Breast epithelium (tissue), 4 donors: ENCODE measurements at regions not wholly inside any gene's neighbourhood (a gene's known extent, or its start where the extent isn't known, plus 50 kb on each side); places are given as distances from the start of the nearest gene placed in this dataset.

ENCODE experiments used
- DNase-seq, 2 donors: peaks; one replicate each; pipeline ENCODE4 v3.0.0-alpha.2; 2019; ENCODE audit warnings: low spot score in 2 of 2
- H3K27ac ChIP-seq, 2 donors: fragments of 200-600 bp; sonication (generic) in 1 of 2; one replicate each; pipeline ENCODE4 v1.5.1; 2016 to 2019; ENCODE audit warnings: mild to moderate bottlenecking in 1 of 2
- H3K27me3 ChIP-seq, 2 donors: fragments of 200-600 bp; sonication (generic) in 1 of 2; one replicate each; pipeline versions ENCODE4 v1.5.1 to v1.6.0; 2017 to 2019; ENCODE audit warnings: control low read depth in 1 of 2, mild to moderate bottlenecking in 1 of 2
- H3K36me3 ChIP-seq: fragments of 200-600 bp; one replicate; pipeline ENCODE4 v1.5.1; 2019
- H3K4me1 ChIP-seq, 2 donors: fragments of 200-600 bp; sonication (generic); one replicate each; pipeline ENCODE4 v1.5.1; 2016 to 2019; ENCODE audit warnings: control low read depth in 1 of 2
- H3K4me3 ChIP-seq, 3 donors: fragments of 200-600 bp; sonication (generic); 1 replicate in 2 of 3; 2 replicates in 1 of 3; pipeline ENCODE4 v1.5.1; 2016 to 2019; ENCODE audit warnings: mild to moderate bottlenecking in 3 of 3, moderate library complexity in 2 of 3
- H3K9me3 ChIP-seq, 2 donors: fragments of 200-600 bp; sonication (generic) in 1 of 2; one replicate each; pipeline ENCODE4 v1.5.1; 2016 to 2019; ENCODE audit warnings: control low read depth in 1 of 2
- CTCF ChIP-seq, 3 donors: fragments of 450-650 bp; IDR thresholded peaks; one replicate each; pipeline ENCODE4 v1.5.1; 2016 to 2017; ENCODE audit warnings: antibody characterized with exemption in 3 of 3, mild to moderate bottlenecking in 3 of 3, moderate library complexity in 3 of 3
- POLR2A ChIP-seq: fragments of 450-650 bp; IDR thresholded peaks from one replicate; pipeline ENCODE4 v1.6.1; 2016; ENCODE audit warnings: antibody characterized with exemption, mild to moderate bottlenecking, moderate library complexity
- POLR2AphosphoS5 ChIP-seq, 3 donors: sonication (generic); formaldehyde crosslinking; IDR thresholded peaks; one replicate each; pipeline ENCODE4 v1.6.1; 2017; ENCODE audit warnings: antibody characterized with exemption in 3 of 3
- intact Hi-C: fragments of 100-400 bp; cut with DNase I; formaldehyde crosslinking; loops from one replicate; pipeline ENCODE4 v1.15.1; 2023; ENCODE audit warnings: low total_unique reads

- DNase-seq: no peak
- intact Hi-C loops: no loop called here
- no peaks in the 10 kb centered on the region for H3K36me3 ChIP-seq
- no peak overlapping the region for H3K4me3 ChIP-seq
- peaks cover 12 to 60% of the 10 kb centered on the region in 2 donors for H3K9me3 ChIP-seq
- peaks cover 0 to 15% of the 10 kb centered on the region in 2 donors for H3K27me3 ChIP-seq
- TF ChIP-seq POLR2AphosphoS5 (IDR thresholded peaks at IDR 0.05): no peak
- no peak for TF ChIP-seq POLR2A
- TF ChIP-seq CTCF (IDR thresholded peaks at IDR 0.05): no peak
- no peak overlapping the region for H3K27ac ChIP-seq
- no peaks in the 10 kb centered on the region for H3K4me1 ChIP-seq
These were observed 171.5 kb upstream of the DIPK2B start for GRCh38 chrX:45372151-45372550.

GRCh38 chrX:45368705-45369104, 168.0 kb upstream of the DIPK2B start:
- Histone ChIP-seq H3K4me1 (no peaks in the 10 kb centered on the region), H3K9me3 (peaks cover 12 to 57% of the 10 kb centered on the region in 2 donors), H3K27me3 (peaks cover 0 to 26% of the 10 kb centered on the region in 2 donors), H3K4me3 (no peak overlapping the region), H3K36me3 (no peaks in the 10 kb centered on the region), H3K27ac (no peak overlapping the region)
- intact Hi-C loops: no loop called here
- TF ChIP-seq CTCF (IDR thresholded peaks at IDR 0.05) (no peak), POLR2A (no peak), POLR2AphosphoS5 (IDR thresholded peaks at IDR 0.05) (no peak)
- no peak for DNase-seq

- TF ChIP-seq POLR2A: no peak
- Histone ChIP-seq H3K4me1 (no peaks in the 10 kb centered on the region), H3K36me3 (no peaks in the 10 kb centered on the region), H3K4me3 (no peak overlapping the region), H3K27me3 (peaks cover 0 to 21% of the 10 kb centered on the region in 2 donors), H3K9me3 (peaks cover 4 to 20% of the 10 kb centered on the region in 2 donors), H3K27ac (no peak overlapping the region)
- no peak for DNase-seq
- intact Hi-C loops: no loop called here
These were observed 162.9 kb upstream of the DIPK2B start for GRCh38 chrX:45363596-45363995.

- H3K4me1 ChIP-seq: no peaks in the 10 kb centered on the region
- intact Hi-C loops: no loop called here
- H3K27me3 ChIP-seq: peaks cover 0 to 10% of the 10 kb centered on the region in 2 donors
- no peak overlapping the region for H3K4me3 ChIP-seq
- no peaks in the 10 kb centered on the region for H3K36me3 ChIP-seq
- no peak overlapping the region for H3K27ac ChIP-seq
- no peak for DNase-seq
- no peak for TF ChIP-seq POLR2AphosphoS5 (IDR thresholded peaks at IDR 0.05)
- no peak for TF ChIP-seq CTCF (IDR thresholded peaks at IDR 0.05)
- no peak for TF ChIP-seq POLR2A
- H3K9me3 ChIP-seq: peaks cover 0 to 20% of the 10 kb centered on the region in 2 donors
These were observed 159.9 kb upstream of the DIPK2B start for GRCh38 chrX:45360571-45360970.

- H3K4me1 ChIP-seq: no peaks in the 10 kb centered on the region
- H3K9me3 ChIP-seq: peaks cover 0 to 20% of the 10 kb centered on the region in 2 donors
- no peak overlapping the region for H3K27ac ChIP-seq
- intact Hi-C loops: no loop called here
- TF ChIP-seq CTCF (IDR thresholded peaks at IDR 0.05): no peak
- no peak for TF ChIP-seq POLR2AphosphoS5 (IDR thresholded peaks at IDR 0.05)
- TF ChIP-seq POLR2A: no peak
- DNase-seq: no peak
- no peaks in the 10 kb centered on the region for H3K36me3 ChIP-seq
- H3K27me3 ChIP-seq: peaks cover 0 to 10% of the 10 kb centered on the region in 2 donors
- H3K4me3 ChIP-seq: no peak overlapping the region
These were observed 157.7 kb upstream of the DIPK2B start for GRCh38 chrX:45358392-45358791.

GRCh38 chrX:45353456-45353855, 152.8 kb upstream of the DIPK2B start:
- peaks cover 0 to 26% of the 10 kb centered on the region in 2 donors for H3K9me3 ChIP-seq
- no peaks in the 10 kb centered on the region for H3K4me1 ChIP-seq
- peaks cover 0 to 7% of the 10 kb centered on the region in 2 donors for H3K27me3 ChIP-seq
- no peak overlapping the region for H3K27ac ChIP-seq
- no peak for DNase-seq
- no peaks in the 10 kb centered on the region for H3K36me3 ChIP-seq
- TF ChIP-seq CTCF (IDR thresholded peaks at IDR 0.05) (no peak), POLR2A (no peak), POLR2AphosphoS5 (IDR thresholded peaks at IDR 0.05) (no peak)
- intact Hi-C loops: no loop called here
- H3K4me3 ChIP-seq: no peak overlapping the region
